IPS-20b (cell line): ENCODE measurements at regions not wholly inside any gene's neighbourhood (a gene's known extent, or its start where the extent isn't known, plus 50 kb on each side); places are given as distances from the start of the nearest gene placed in this dataset.

Source experiments
- H3K27ac ChIP-seq: one replicate; pipeline ENCODE4 v1.5.1; 2013; ENCODE audit warnings: low read length
- H3K27me3 ChIP-seq: 2 replicates; pipeline ENCODE4 v1.6.1; 2013; ENCODE audit warnings: mild to moderate bottlenecking, low read length, inconsistent platforms; ENCODE audit not compliant: insufficient read depth
- H3K36me3 ChIP-seq: 2 replicates; pipeline ENCODE4 v1.6.1; 2013; ENCODE audit warnings: low read depth, mild to moderate bottlenecking, inconsistent platforms, low read length, moderate library complexity; ENCODE audit not compliant: insufficient read depth
- H3K4me1 ChIP-seq: 2 replicates; pipeline ENCODE4 v1.6.1; 2013; ENCODE audit warnings: mild to moderate bottlenecking, control low read depth, inconsistent platforms, low read length, moderate library complexity; ENCODE audit not compliant: insufficient read depth
- H3K4me3 ChIP-seq: 2 replicates; pipeline ENCODE4 v1.5.1; 2013; ENCODE audit warnings: mild to moderate bottlenecking, low read length, inconsistent platforms
- H3K9ac ChIP-seq: 2 replicates; pipeline ENCODE4 v1.6.1; 2013; ENCODE audit warnings: low read depth, mild to moderate bottlenecking, inconsistent platforms, low read length, moderate library complexity
- H3K9me3 ChIP-seq: 2 replicates; pipeline ENCODE4 v1.6.1; 2013; ENCODE audit warnings: mild to moderate bottlenecking, low read depth, low read length, inconsistent platforms; ENCODE audit not compliant: insufficient read depth

DNA sequence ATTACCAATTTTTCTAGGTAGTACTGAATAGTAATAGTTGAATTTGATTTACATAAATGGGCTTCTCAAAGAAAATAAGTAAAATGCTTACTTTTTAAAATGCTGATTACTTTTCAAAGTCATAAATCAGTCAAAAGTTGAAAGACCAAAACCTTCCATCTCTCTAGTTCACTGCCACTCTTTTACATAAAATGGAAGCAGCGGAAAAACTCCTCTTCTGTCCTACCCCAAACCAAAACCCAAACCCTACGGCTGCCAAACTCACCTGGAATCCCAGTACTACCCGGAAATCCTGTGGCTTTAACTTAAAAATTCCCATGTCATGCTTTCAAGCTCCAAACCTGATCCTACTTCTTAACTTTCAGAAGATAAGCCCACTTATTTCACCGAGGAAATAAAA lies 81.2 kb upstream of the MAPRE2 start:
- no peak overlapping the region for H3K9ac ChIP-seq

DNA sequence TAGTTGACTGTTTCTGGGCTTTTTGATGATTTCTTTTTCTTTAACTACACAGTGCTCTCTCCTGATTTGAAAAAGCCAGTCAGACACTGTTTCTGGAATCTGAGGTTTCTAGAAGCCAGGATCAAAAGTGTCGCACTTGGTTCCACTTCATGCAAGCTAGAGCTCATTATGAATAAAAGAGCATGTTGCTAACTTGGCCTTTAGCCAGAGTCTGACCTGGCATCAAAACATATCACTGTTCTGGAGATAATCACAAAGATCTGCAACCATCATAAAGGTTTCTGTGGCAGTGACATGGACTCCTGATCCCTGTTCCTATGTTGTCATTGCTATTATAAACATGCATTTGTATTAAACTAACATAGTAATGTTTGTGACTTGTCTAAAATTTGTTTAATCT lies 76.1 kb upstream of the MAPRE2 start:
- Histone ChIP-seq H3K9ac (no peak overlapping the region), H3K27me3 (no peaks in the 10 kb centered on the region), H3K4me3 (no peak overlapping the region), H3K36me3 (no peaks in the 10 kb centered on the region), H3K4me1 (no peaks in the 10 kb centered on the region), H3K9me3 (no peaks in the 10 kb centered on the region), H3K27ac (no peak overlapping the region)

More for the DNA sequence above, 81.2 kb upstream of the MAPRE2 start:
- H3K4me3 ChIP-seq, result no peak overlapping the region
- no peaks in the 10 kb centered on the region for H3K27me3 ChIP-seq
- no peak overlapping the region for H3K27ac ChIP-seq
- no peaks in the 10 kb centered on the region for H3K9me3 ChIP-seq
- H3K4me1 ChIP-seq, result 0 out of 2 replicates have a peak, but pooled peaks cover 3% of the 10 kb centered on the region
- no peaks in the 10 kb centered on the region for H3K36me3 ChIP-seq

GRCh38 chr18:34965566-34965965 lies 75.6 kb upstream of the MAPRE2 start:
- H3K9me3 ChIP-seq, result no peaks in the 10 kb centered on the region
- H3K4me3 ChIP-seq, result no peak overlapping the region
- H3K4me1 ChIP-seq, result no peaks in the 10 kb centered on the region
- no peak overlapping the region for H3K9ac ChIP-seq
- H3K27me3 ChIP-seq, result no peaks in the 10 kb centered on the region
- no peaks in the 10 kb centered on the region for H3K36me3 ChIP-seq
- no peak overlapping the region for H3K27ac ChIP-seq

DNA sequence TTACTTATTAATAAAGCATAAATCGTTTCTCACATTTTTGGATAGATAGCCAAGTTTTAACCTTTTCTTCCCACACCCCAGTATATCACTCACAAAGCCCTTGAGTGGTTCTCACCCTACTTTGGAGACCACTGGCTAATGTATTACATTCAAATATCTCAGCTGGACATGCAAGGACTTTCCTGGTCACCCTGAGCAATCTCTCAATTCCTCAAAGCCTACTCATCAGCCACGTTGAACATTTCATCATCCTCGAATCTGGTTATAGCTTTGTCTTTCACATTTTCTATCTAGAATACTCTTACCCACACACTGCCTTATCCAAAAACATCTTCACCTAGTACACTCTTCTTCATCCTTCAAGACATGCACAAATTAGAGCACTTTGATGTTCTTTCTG lies 71.1 kb upstream of the MAPRE2 start:
- Histone ChIP-seq H3K27ac (no peak overlapping the region), H3K36me3 (no peaks in the 10 kb centered on the region)

GRCh38 chr18:34971313-34971712 lies 69.9 kb upstream of the MAPRE2 start:
- Histone ChIP-seq H3K9me3 (no peaks in the 10 kb centered on the region), H3K27ac (no peak overlapping the region), H3K9ac (no peak overlapping the region), H3K4me1 (peaks cover 6% of the 10 kb centered on the region), H3K27me3 (peaks cover 45% of the 10 kb centered on the region), H3K36me3 (no peaks in the 10 kb centered on the region), H3K4me3 (no peak overlapping the region)

More for the DNA sequence above, 71.1 kb upstream of the MAPRE2 start:
- Histone ChIP-seq H3K4me1 (no peaks in the 10 kb centered on the region), H3K27me3 (peaks cover 33% of the 10 kb centered on the region), H3K9me3 (no peaks in the 10 kb centered on the region), H3K4me3 (no peak overlapping the region), H3K9ac (no peak overlapping the region)

- Histone ChIP-seq H3K27me3 (peaks cover 59% of the 10 kb centered on the region), H3K9me3 (no peaks in the 10 kb centered on the region), H3K4me3 (no peak overlapping the region), H3K36me3 (no peaks in the 10 kb centered on the region), H3K27ac (no peak overlapping the region), H3K9ac (no peak overlapping the region), H3K4me1 (peaks cover 7% of the 10 kb centered on the region)
These were observed 68.3 kb upstream of the MAPRE2 start for GRCh38 chr18:34972765-34973414.

GRCh38 chr18:34976123-34976522 lies 65.1 kb upstream of the MAPRE2 start:
- Histone ChIP-seq H3K9ac (no peak overlapping the region), H3K4me1 (peaks cover 12% of the 10 kb centered on the region), H3K27ac (no peak overlapping the region), H3K4me3 (peak overlapping the region; percentile 90), H3K36me3 (no peaks in the 10 kb centered on the region), H3K27me3 (peaks cover 86% of the 10 kb centered on the region), H3K9me3 (no peaks in the 10 kb centered on the region)

- H3K27ac ChIP-seq, result no peak overlapping the region
- H3K9me3 ChIP-seq, result no peaks in the 10 kb centered on the region
- H3K36me3 ChIP-seq, result no peaks in the 10 kb centered on the region
- peaks cover 86% of the 10 kb centered on the region for H3K27me3 ChIP-seq
- H3K4me1 ChIP-seq, result peaks cover 12% of the 10 kb centered on the region
- H3K9ac ChIP-seq, result no peak overlapping the region
- H3K4me3 ChIP-seq, result peak overlapping the region; percentile 90
These were observed 64.7 kb upstream of the MAPRE2 start for GRCh38 chr18:34976534-34976898.

- Histone ChIP-seq H3K4me1 (peaks cover 12% of the 10 kb centered on the region), H3K4me3 (peak overlapping the region; percentile 90), H3K36me3 (no peaks in the 10 kb centered on the region), H3K27ac (no peak overlapping the region), H3K9ac (peak overlapping the region; percentile 28; the same call in 1 of the 2 replicates), H3K9me3 (no peaks in the 10 kb centered on the region), H3K27me3 (peaks cover 82% of the 10 kb centered on the region)
These were observed 64.0 kb upstream of the MAPRE2 start for GRCh38 chr18:34976899-34977837.

GRCh38 chr18:34977838-34978532 lies 63.2 kb upstream of the MAPRE2 start:
- no peaks in the 10 kb centered on the region for H3K9me3 ChIP-seq
- peak overlapping the region; percentile 90 for H3K4me3 ChIP-seq
- H3K4me1 ChIP-seq, result peaks cover 12% of the 10 kb centered on the region
- H3K27ac ChIP-seq, result no peak overlapping the region
- H3K9ac ChIP-seq, result peak overlapping the region; percentile 28; the same call in 1 of the 2 replicates
- peaks cover 75% of the 10 kb centered on the region for H3K27me3 ChIP-seq
- H3K36me3 ChIP-seq, result no peaks in the 10 kb centered on the region

DNA sequence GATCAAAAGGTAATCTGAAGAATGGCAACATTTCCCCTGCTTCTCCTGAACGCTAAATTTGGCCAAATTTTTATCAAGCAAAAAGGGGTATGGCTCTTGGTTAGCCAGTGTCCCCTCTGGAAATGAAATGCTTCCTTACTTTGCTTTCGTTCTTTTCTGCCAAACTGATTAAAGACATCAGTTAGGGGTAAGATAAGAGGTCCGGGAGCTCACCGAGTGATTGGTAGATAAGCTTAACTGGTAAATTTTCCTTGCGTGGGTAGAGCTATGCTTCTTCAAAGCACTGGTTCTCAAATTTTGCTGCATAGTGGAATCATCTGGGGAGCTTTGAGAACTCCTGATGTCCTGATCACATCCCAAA lies 62.7 kb upstream of the MAPRE2 start:
- Histone ChIP-seq H3K36me3 (no peaks in the 10 kb centered on the region), H3K27ac (no peak overlapping the region), H3K4me1 (peaks cover 12% of the 10 kb centered on the region), H3K9ac (no peak overlapping the region), H3K27me3 (peaks cover 70% of the 10 kb centered on the region), H3K9me3 (no peaks in the 10 kb centered on the region), H3K4me3 (peak overlapping the region; percentile 90)
